Neural progenitor cell (in vitro differentiated cells): ENCODE measurements at regions not wholly inside any gene's neighbourhood (a gene's known extent, or its start where the extent isn't known, plus 50 kb on each side); places are given as distances from the start of the nearest gene placed in this dataset.
A peak's percentile ranks its signal among the peaks of the same experiment; 100 is the strongest.
"Not testable (repeated sequence)": the region's sequence is repeated elsewhere in the genome, so short reads cannot be mapped to it uniquely, and the experiment has no call there.

Experiments used
- DNase-seq: peaks from one replicate; pipeline ENCODE4 v3.0.0-alpha.2; 2016; ENCODE audit warnings: low spot score
- H2AFZ ChIP-seq: fragments of 200-600 bp; sonication (generic); replicated peaks from 2 replicates; pipeline ENCODE4 v1.6.1; 2016; ENCODE audit warnings: antibody characterized with exemption
- H3F3A ChIP-seq: fragments of 200-600 bp; sonication (generic); 2 replicates; pipeline ENCODE4 v1.6.1; 2016; ENCODE audit warnings: antibody characterized with exemption, low read depth
- H3K27ac ChIP-seq: fragments of 200-600 bp; sonication (generic); 2 replicates; pipeline ENCODE4 v1.5.1; 2016; ENCODE audit warnings: mild to moderate bottlenecking
- H3K27me3 ChIP-seq: fragments of 200-600 bp; sonication (generic); 2 replicates; pipeline ENCODE4 v1.6.1; 2016; ENCODE audit warnings: mild to moderate bottlenecking, moderate library complexity
- H3K36me3 ChIP-seq: fragments of 200-600 bp; sonication (generic); 2 replicates; pipeline ENCODE4 v1.5.1; 2016
- H3K4me1 ChIP-seq: fragments of 200-600 bp; sonication (generic); 2 replicates; pipeline ENCODE4 v1.6.1; 2016; ENCODE audit warnings: mixed run types
- H3K4me2 ChIP-seq: fragments of 200-600 bp; sonication (generic); 2 replicates; pipeline ENCODE4 v1.6.1; 2016
- H3K4me3 ChIP-seq: fragments of 200-600 bp; sonication (generic); 2 replicates; pipeline ENCODE4 v1.5.1; 2016
- H3K79me2 ChIP-seq: fragments of 200-600 bp; sonication (generic); 2 replicates; pipeline ENCODE4 v1.6.1; 2016; ENCODE audit warnings: low read depth
- H3K9ac ChIP-seq: fragments of 200-600 bp; sonication (generic); 2 replicates; pipeline ENCODE4 v1.6.1; 2016
- H3K9me3 ChIP-seq: fragments of 200-600 bp; sonication (generic); 2 replicates; pipeline ENCODE4 v1.5.1; 2016; ENCODE audit warnings: low read depth
- H4K20me1 ChIP-seq: fragments of 200-600 bp; sonication (generic); 2 replicates; pipeline ENCODE4 v1.6.1; 2016; ENCODE audit warnings: low read depth
- H3K27ac Mint-ChIP-seq: 3 replicates; pipeline ENCODE4 v1.8.0; 2021; ENCODE audit warnings: mixed read lengths
- H3K27me3 Mint-ChIP-seq: 2 replicates; pipeline ENCODE4 v1.8.0; 2022; ENCODE audit warnings: low read depth, mild to moderate bottlenecking, inconsistent platforms, moderate library complexity, mixed read lengths; ENCODE audit not compliant: insufficient read depth
- H3K36me3 Mint-ChIP-seq: 3 replicates; pipeline ENCODE4 v1.8.0; 2021; ENCODE audit warnings: mixed read lengths
- H3K4me1 Mint-ChIP-seq: 3 replicates; pipeline ENCODE4 v1.8.0; 2021; ENCODE audit warnings: mixed read lengths
- H3K4me3 Mint-ChIP-seq: 3 replicates; pipeline ENCODE4 v1.8.0; 2021; ENCODE audit warnings: mild to moderate bottlenecking, moderate library complexity, mixed read lengths
- H3K9me3 Mint-ChIP-seq: 3 replicates; pipeline ENCODE4 v1.8.0; 2020; ENCODE audit warnings: mixed read lengths
- EZH2 ChIP-seq: fragments of 200-600 bp; sonication (generic); IDR thresholded peaks from 2 replicates; pipeline ENCODE4 v1.6.1; 2017; ENCODE audit warnings: antibody characterized with exemption, mild to moderate bottlenecking, moderate library complexity
- EZH2phosphoT487 ChIP-seq: fragments of 200-600 bp; sonication (generic); IDR thresholded peaks from 2 replicates; pipeline ENCODE4 v1.6.1; 2017; ENCODE audit warnings: antibody characterized with exemption
- TF ChIP-seq, protein P1 (sequence below): fragments of 200-600 bp; sonication (generic); IDR thresholded peaks from 2 replicates; pipeline ENCODE4 v1.5.1; 2017; ENCODE audit warnings: antibody characterized with exemption, mild to moderate bottlenecking

- Histone ChIP-seq H2AFZ (no peak overlapping the region), H3K27ac (no peak overlapping the region), H3K4me1 (no peaks in the 10 kb centered on the region), H3K9me3 (peaks cover 17% of the 10 kb centered on the region), H3K4me3 (no peak overlapping the region), H3K79me2 (no peaks in the 10 kb centered on the region), H4K20me1 (no peaks in the 10 kb centered on the region), H3K36me3 (peaks cover 5% of the 10 kb centered on the region), H3K4me2 (no peak overlapping the region), H3F3A (no peaks in the 10 kb centered on the region), H3K27me3 (no peaks in the 10 kb centered on the region), H3K9ac (no peak overlapping the region)
- Mint-ChIP-seq H3K36me3 (peaks cover 2% of the 10 kb centered on the region), H3K27me3 (peaks cover 9% of the 10 kb centered on the region), H3K4me1 (no peaks in the 10 kb centered on the region), H3K9me3 (peaks cover 55% of the 10 kb centered on the region), H3K27ac (no peak overlapping the region), H3K4me3 (no peak overlapping the region)
- no peak for DNase-seq
- TF ChIP-seq EZH2phosphoT487 (no peak), EZH2 (no peak)
- TF ChIP-seq, protein P1, sequence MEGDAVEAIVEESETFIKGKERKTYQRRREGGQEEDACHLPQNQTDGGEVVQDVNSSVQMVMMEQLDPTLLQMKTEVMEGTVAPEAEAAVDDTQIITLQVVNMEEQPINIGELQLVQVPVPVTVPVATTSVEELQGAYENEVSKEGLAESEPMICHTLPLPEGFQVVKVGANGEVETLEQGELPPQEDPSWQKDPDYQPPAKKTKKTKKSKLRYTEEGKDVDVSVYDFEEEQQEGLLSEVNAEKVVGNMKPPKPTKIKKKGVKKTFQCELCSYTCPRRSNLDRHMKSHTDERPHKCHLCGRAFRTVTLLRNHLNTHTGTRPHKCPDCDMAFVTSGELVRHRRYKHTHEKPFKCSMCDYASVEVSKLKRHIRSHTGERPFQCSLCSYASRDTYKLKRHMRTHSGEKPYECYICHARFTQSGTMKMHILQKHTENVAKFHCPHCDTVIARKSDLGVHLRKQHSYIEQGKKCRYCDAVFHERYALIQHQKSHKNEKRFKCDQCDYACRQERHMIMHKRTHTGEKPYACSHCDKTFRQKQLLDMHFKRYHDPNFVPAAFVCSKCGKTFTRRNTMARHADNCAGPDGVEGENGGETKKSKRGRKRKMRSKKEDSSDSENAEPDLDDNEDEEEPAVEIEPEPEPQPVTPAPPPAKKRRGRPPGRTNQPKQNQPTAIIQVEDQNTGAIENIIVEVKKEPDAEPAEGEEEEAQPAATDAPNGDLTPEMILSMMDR = no peak
These were observed 97.1 kb upstream of the CCDC39 start for GRCh38 chr3:180776433-180776832.

DNA sequence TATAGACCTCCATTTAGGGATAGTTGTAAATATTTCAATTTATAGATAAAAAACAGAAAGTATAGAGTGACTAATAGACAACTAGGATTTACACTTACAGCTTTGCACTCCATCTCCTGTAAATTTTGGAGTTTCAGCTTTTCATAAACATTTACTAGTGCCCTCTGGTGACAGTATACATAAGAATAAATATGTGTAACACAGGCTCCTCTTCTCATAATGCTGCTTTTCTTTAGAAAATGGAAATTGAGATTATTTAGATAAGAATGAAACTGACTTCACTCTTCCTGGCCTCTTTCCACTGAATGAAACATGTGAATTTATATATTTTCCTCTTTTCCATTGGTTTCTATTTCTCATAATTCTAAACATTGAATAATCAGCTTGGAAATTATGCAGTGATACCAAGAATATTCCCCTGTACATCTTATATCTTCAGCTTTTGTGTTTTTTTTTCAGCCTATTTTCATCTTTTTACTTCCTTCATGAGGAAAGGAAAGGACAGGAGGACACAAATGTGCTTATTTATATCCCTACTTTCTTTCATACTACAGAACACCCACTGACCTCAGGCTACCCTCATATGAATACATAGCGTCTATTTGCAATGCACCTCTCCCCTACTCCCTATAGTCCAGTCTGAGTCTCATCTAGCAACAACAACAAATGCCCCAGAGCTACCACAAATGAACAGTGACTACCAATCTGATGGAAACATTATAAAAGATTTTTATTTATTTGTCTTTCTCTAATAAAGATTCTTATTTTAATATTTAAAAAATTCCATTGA lies 103.1 kb upstream of the CCDC39 start:
- peaks cover 5% of the 10 kb centered on the region for H3K36me3 ChIP-seq
- no peak for DNase-seq
- peaks cover 2% of the 10 kb centered on the region for H3K36me3 Mint-ChIP-seq
- no peaks in the 10 kb centered on the region for H3K27me3 ChIP-seq
- no peak overlapping the region for H3K4me3 ChIP-seq
- no peak overlapping the region for H3K27ac ChIP-seq
- peaks cover 31% of the 10 kb centered on the region for H3K9me3 Mint-ChIP-seq
- no peak overlapping the region for H3K4me2 ChIP-seq
- H2AFZ ChIP-seq = no peak overlapping the region
- H4K20me1 ChIP-seq = no peaks in the 10 kb centered on the region
- peaks cover 3% of the 10 kb centered on the region for H3K27me3 Mint-ChIP-seq
- H3K4me3 Mint-ChIP-seq = no peak overlapping the region
- peaks cover 4% of the 10 kb centered on the region for H3K4me1 ChIP-seq
- H3K79me2 ChIP-seq = no peaks in the 10 kb centered on the region
- peaks cover 3% of the 10 kb centered on the region for H3K4me1 Mint-ChIP-seq
- H3K9ac ChIP-seq = no peak overlapping the region
- no peak overlapping the region for H3K27ac Mint-ChIP-seq
- no peaks in the 10 kb centered on the region for H3F3A ChIP-seq
- TF ChIP-seq, protein P1 = no peak
- TF ChIP-seq EZH2phosphoT487 = no peak
- no peak for TF ChIP-seq EZH2
- H3K9me3 ChIP-seq = peaks cover 9% of the 10 kb centered on the region

GRCh38 chr3:180786227-180786626 lies 106.9 kb upstream of the CCDC39 start:
- not testable (repeated sequence) for H3K4me1 ChIP-seq, H3K9me3 ChIP-seq, H3K4me1 Mint-ChIP-seq, H3K79me2 ChIP-seq, H3K27ac ChIP-seq, H3K4me2 ChIP-seq, H3K4me3 ChIP-seq, H3K36me3 ChIP-seq, H3K9ac ChIP-seq, H4K20me1 ChIP-seq, H3F3A ChIP-seq, H3K36me3 Mint-ChIP-seq, H3K27me3 ChIP-seq, H3K27me3 Mint-ChIP-seq, H3K27ac Mint-ChIP-seq, H3K4me3 Mint-ChIP-seq, H3K9me3 Mint-ChIP-seq
- peak overlapping the region; percentile 72 for H2AFZ ChIP-seq
- DNase-seq = peak; percentile 35

GRCh38 chr3:180789774-180790173 lies 110.5 kb upstream of the CCDC39 start:
- TF ChIP-seq EZH2 (no peak), EZH2phosphoT487 (no peak)
- TF ChIP-seq, protein P1 = no peak
- Histone ChIP-seq H3F3A (no peaks in the 10 kb centered on the region), H3K27ac (no peak overlapping the region), H3K27me3 (no peaks in the 10 kb centered on the region), H3K4me2 (no peak overlapping the region), H2AFZ (no peak overlapping the region), H3K4me1 (peaks cover 4% of the 10 kb centered on the region), H3K4me3 (no peak overlapping the region), H4K20me1 (no peaks in the 10 kb centered on the region), H3K9me3 (no peaks in the 10 kb centered on the region), H3K9ac (no peak overlapping the region), H3K79me2 (no peaks in the 10 kb centered on the region), H3K36me3 (no peaks in the 10 kb centered on the region)
- H3K27me3 Mint-ChIP-seq = no peaks in the 10 kb centered on the region
- no peak overlapping the region for H3K4me3 Mint-ChIP-seq
- H3K9me3 Mint-ChIP-seq = no peaks in the 10 kb centered on the region
- H3K27ac Mint-ChIP-seq = no peak overlapping the region
- H3K36me3 Mint-ChIP-seq = no peaks in the 10 kb centered on the region
- H3K4me1 Mint-ChIP-seq = peaks cover 3% of the 10 kb centered on the region
- DNase-seq = no peak
